HG02623 (cell line): ENCODE measurements at regions not wholly inside any gene's neighbourhood (a gene's known extent, or its start where the extent isn't known, plus 50 kb on each side); places are given as distances from the start of the nearest gene placed in this dataset.

Experiments used
- ATAC-seq: cut with Tn5 transposase; IDR thresholded peaks from one replicate; pipeline ENCODE4 v1.9.1; 2021; ENCODE audit warnings: moderate library complexity; ENCODE audit not compliant: unreplicated experiment

GRCh38 chr3:137061186-137061585 is 103.4 kb downstream of the IL20RB start:
- ATAC-seq = no peak

- peak; percentile 89 for ATAC-seq
Measured at GRCh38 chr3:137062250-137062649, 104.5 kb downstream of the IL20RB start.

- ATAC-seq = no peak
Measured at GRCh38 chr3:137065381-137065780, 107.6 kb downstream of the IL20RB start.

GRCh38 chr3:137066092-137066491 is 108.3 kb downstream of the IL20RB start:
- no peak for ATAC-seq

GRCh38 chr3:137071104-137071503 is 113.3 kb downstream of the IL20RB start:
- ATAC-seq = no peak

GRCh38 chr3:137075020-137075419 is 117.2 kb downstream of the IL20RB start:
- ATAC-seq = no peak

- ATAC-seq = no peak
Measured at GRCh38 chr3:137078040-137078439, 120.3 kb downstream of the IL20RB start.

GRCh38 chr3:137079571-137079970 is 121.8 kb downstream of the IL20RB start:
- no peak for ATAC-seq

GRCh38 chr3:137081711-137082110 is 123.9 kb downstream of the IL20RB start:
- ATAC-seq = no peak

GRCh38 chr3:137082763-137083162 is 125.0 kb downstream of the IL20RB start:
- no peak for ATAC-seq

GRCh38 chr3:137083332-137083731 is 125.5 kb downstream of the IL20RB start:
- ATAC-seq = no peak

- ATAC-seq = no peak
Measured at GRCh38 chr3:137084586-137084985, 126.8 kb downstream of the IL20RB start.

- no peak for ATAC-seq
Measured at GRCh38 chr3:137097386-137097785, 139.6 kb downstream of the IL20RB start.

GRCh38 chr3:137097852-137098251 is 140.1 kb downstream of the IL20RB start:
- ATAC-seq = no peak

- no peak for ATAC-seq
Measured at GRCh38 chr3:137099364-137100219, 141.8 kb downstream of the IL20RB start.

GRCh38 chr3:137100326-137100725 is 142.5 kb downstream of the IL20RB start:
- ATAC-seq = no peak

- no peak for ATAC-seq
Measured at GRCh38 chr3:137103739-137104138, 146.0 kb downstream of the IL20RB start.

GRCh38 chr3:137105277-137105977 is 147.6 kb downstream of the IL20RB start:
- ATAC-seq = no peak

- no peak for ATAC-seq
Measured at GRCh38 chr3:137106612-137107240, 148.9 kb downstream of the IL20RB start.

GRCh38 chr3:137108699-137109440 is 151.1 kb downstream of the IL20RB start:
- no peak for ATAC-seq

- peak; percentile 63 for ATAC-seq
Measured at GRCh38 chr3:137110392-137110996, 152.7 kb downstream of the IL20RB start.
